ENCODE measurements at regions not wholly inside any gene's neighbourhood (a gene's known extent, or its start where the extent isn't known, plus 50 kb on each side); places are given as distances from the start of the nearest gene placed in this dataset.

DNA sequence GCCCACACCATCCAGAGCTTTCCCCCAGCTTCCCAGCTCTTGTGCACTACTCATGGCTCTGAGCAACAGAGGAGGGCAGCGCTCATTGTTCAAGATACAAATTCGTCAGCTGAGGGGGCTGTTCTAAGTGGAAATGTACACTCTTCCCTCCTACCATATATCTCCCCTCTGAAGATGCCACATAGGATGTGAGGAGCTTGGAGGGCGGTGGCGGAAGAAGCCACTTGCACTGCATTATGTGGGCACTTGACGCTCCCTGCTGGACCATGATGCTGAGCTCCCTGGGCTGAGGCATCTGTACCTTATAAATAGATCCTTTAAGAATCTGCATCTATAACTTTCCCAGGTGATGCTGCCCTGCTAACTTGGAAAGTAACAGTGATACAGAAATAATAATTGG lies 477.6 kb upstream of the DEPDC1 start:
- Histone ChIP-seq H3K79me1 (ENCODE audit: low read length) (no peaks in the 10 kb centered on the region), H4K91ac (ENCODE audit: low read depth, low read length) (no peak overlapping the region), H2BK120ac (ENCODE audit: insufficient read depth, low read length, poor library complexity) (no peak overlapping the region), H3K36me3 (ENCODE audit: control insufficient read depth in 1 of 2, insufficient read depth in 2 of 2, low read length in 2 of 2) (no peaks in the 10 kb centered on the region), H3K9ac (ENCODE audit: low read length) (no peak overlapping the region), H2AFZ (ENCODE audit: insufficient read depth, low read length, poor library complexity) (no peak overlapping the region), H3K4ac (ENCODE audit: low read depth, low read length) (no peak overlapping the region), H3K4me3 (ENCODE audit: low read depth, low read length) (no peak overlapping the region), H2AK5ac (ENCODE audit: low read length) (no peak overlapping the region), H4K8ac (ENCODE audit: low read depth, low read length) (no peak overlapping the region), H3K27me3 (ENCODE audit: insufficient read depth, low read length) (no peaks in the 10 kb centered on the region), H3K79me2 (ENCODE audit: control insufficient read depth, insufficient read depth, low read length, poor library complexity) (no peaks in the 10 kb centered on the region), H3K4me2 (ENCODE audit: low read length) (no peak overlapping the region), H3K14ac (ENCODE audit: low read length) (no peak overlapping the region), H3K4me1 (ENCODE audit: control insufficient read depth in 1 of 2, insufficient read depth in 2 of 2, low read length in 2 of 2) (peaks cover 0 to 2% of the 10 kb centered on the region in 2 experiments), H3K23ac (ENCODE audit: low read length) (no peak overlapping the region), H3K18ac (ENCODE audit: low read length) (no peak overlapping the region), H2BK5ac (ENCODE audit: low read depth, low read length, poor library complexity) (no peak overlapping the region), H3K27ac (ENCODE audit: low read depth, low read length) (no peak overlapping the region), H3K9me3 (ENCODE audit: insufficient read depth, low read depth, low read length) (peaks cover 2% of the 10 kb centered on the region), H2BK12ac (ENCODE audit: low read length) (no peak overlapping the region), H4K12ac (ENCODE audit: low read depth, low read length) (no peak overlapping the region)
- DNase-seq = no peak
- WGBS (ENCODE audit: extremely low coverage, insufficient coverage, insufficient read length) = no CpG with 5 or more reads among the region's 5 CpGs

DNA sequence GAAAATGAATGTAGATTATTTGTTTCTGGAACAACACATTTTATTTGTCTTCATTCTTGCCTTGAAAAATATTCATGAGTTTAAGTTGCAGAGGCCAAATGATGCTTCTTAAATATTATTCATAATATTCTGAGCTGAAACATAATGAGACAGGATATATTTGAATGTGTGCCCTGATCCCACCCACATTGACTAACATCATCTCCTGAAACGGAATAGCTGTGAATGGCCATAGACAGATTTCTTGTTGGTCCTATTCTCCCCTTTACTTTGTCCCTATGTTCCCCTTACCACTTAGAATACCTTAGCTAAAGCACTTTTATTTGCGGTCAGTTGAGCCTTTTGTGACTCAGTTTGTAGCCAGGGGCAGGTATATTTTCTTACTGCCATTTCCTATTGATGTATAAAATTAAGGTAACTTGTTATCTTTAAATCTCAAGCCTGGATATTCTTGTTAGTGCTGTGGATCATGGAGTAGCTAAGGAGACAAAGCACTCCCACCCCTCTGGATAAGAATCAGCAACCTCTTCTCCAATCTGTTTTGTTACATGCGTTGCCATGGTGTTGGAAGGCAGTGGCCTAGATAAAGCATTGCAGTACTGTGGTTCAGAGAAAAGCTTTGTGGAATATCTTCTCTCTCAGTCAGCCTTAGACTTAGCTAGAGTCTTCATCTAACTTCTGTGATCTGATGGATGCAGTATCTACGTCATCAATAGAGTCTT lies 478.5 kb upstream of the DEPDC1 start:
- Histone ChIP-seq H3K27ac (ENCODE audit: low read depth, low read length) (no peak overlapping the region), H3K4ac (ENCODE audit: low read depth, low read length) (no peak overlapping the region), H3K4me2 (ENCODE audit: low read length) (no peak overlapping the region), H3K79me1 (ENCODE audit: low read length) (no peaks in the 10 kb centered on the region), H3K27me3 (ENCODE audit: insufficient read depth, low read length) (no peaks in the 10 kb centered on the region), H3K14ac (ENCODE audit: low read length) (no peak overlapping the region), H2AFZ (ENCODE audit: insufficient read depth, low read length, poor library complexity) (no peak overlapping the region), H2BK120ac (ENCODE audit: insufficient read depth, low read length, poor library complexity) (no peak overlapping the region), H2AK5ac (ENCODE audit: low read length) (no peak overlapping the region), H4K91ac (ENCODE audit: low read depth, low read length) (no peak overlapping the region), H3K36me3 (ENCODE audit: control insufficient read depth in 1 of 2, insufficient read depth in 2 of 2, low read length in 2 of 2) (no peaks in the 10 kb centered on the region), H3K23ac (ENCODE audit: low read length) (no peak overlapping the region), H2BK12ac (ENCODE audit: low read length) (no peak overlapping the region), H3K4me1 (ENCODE audit: control insufficient read depth in 1 of 2, insufficient read depth in 2 of 2, low read length in 2 of 2) (peaks cover 0 to 2% of the 10 kb centered on the region in 2 experiments), H3K9me3 (ENCODE audit: insufficient read depth, low read depth, low read length) (peaks cover 2% of the 10 kb centered on the region), H4K8ac (ENCODE audit: low read depth, low read length) (no peak overlapping the region), H3K79me2 (ENCODE audit: control insufficient read depth, insufficient read depth, low read length, poor library complexity) (no peaks in the 10 kb centered on the region), H3K9ac (ENCODE audit: low read length) (no peak overlapping the region), H3K18ac (ENCODE audit: low read length) (no peak overlapping the region), H3K4me3 (ENCODE audit: low read depth, low read length) (no peak overlapping the region), H2BK5ac (ENCODE audit: low read depth, low read length, poor library complexity) (no peak overlapping the region), H4K12ac (ENCODE audit: low read depth, low read length) (no peak overlapping the region)
- WGBS (ENCODE audit: extremely low coverage, insufficient coverage, insufficient read length) = no CpG with 5 or more reads among the region's 4 CpGs
- DNase-seq = peak; percentile 68 to 80

DNA sequence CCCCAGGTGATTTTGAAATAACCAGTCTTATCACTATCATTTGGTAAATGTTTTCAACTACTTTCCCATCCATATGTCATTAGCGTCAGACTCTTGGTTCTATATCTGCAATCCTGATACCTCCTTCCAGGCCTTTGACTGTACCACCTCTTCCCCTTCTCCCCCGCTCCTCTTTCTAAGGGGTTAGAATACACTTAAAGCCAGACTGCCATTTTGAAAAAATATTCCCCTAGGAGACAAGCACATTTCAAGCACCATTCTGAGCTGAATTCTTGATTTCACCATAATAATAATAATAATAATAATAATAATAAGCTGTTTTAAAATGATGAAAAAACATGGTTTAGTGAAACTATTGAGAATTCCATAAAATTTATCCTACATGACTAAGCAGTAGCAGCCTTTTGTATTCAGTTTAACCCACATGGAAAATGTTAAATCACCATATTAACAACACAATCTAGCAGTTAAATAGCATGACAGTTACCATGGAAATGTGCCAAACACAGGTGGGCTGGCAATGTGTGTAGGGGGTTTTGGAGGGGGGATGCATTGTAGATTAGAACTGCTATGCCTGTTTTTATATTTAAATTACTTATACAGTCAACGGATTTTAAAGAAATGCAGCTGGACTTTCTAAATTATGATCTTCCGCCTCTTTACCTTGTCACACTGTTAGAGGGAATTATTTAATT lies 480.2 kb upstream of the DEPDC1 start:
- no CpG with 5 or more reads among the region's 4 CpGs for WGBS (ENCODE audit: extremely low coverage, insufficient coverage, insufficient read length)
- no peak overlapping the region for H2AK5ac ChIP-seq (ENCODE audit: low read length)

DNA sequence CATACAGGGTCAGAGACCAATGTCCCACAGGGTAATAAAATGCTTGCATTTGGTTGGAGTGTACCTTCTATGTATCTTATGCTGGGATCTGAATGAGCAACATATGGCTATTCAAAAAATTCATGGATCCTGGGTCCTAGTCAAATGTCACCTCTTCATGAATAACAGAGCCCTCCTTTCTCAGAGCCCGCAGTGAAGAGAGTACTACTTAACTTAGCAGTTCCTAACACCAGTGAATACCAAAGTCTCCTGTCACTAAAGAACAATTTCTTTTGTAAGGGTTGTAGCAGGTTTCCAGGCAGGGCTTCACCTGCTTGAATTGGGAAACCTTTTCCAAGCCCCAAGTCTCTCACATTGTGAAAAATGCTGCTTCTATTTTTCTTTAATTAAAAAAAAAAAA lies 483.0 kb upstream of the DEPDC1 start:
- no peak overlapping the region for H3K9ac ChIP-seq (ENCODE audit: low read length)
- no peaks in the 10 kb centered on the region for H3K36me3 ChIP-seq (ENCODE audit: control insufficient read depth in 1 of 2, insufficient read depth in 2 of 2, low read length in 2 of 2)
- no peak overlapping the region for H3K14ac ChIP-seq (ENCODE audit: low read length)
- H4K91ac ChIP-seq (ENCODE audit: low read depth, low read length) = no peak overlapping the region
- no peak overlapping the region for H3K4ac ChIP-seq (ENCODE audit: low read depth, low read length)
- H4K8ac ChIP-seq (ENCODE audit: low read depth, low read length) = no peak overlapping the region
- no peaks in the 10 kb centered on the region for H3K4me1 ChIP-seq (ENCODE audit: control insufficient read depth in 1 of 2, insufficient read depth in 2 of 2, low read length in 2 of 2)
- no peaks in the 10 kb centered on the region for H3K9me3 ChIP-seq (ENCODE audit: insufficient read depth, low read depth, low read length)
- no peaks in the 10 kb centered on the region for H3K27me3 ChIP-seq (ENCODE audit: insufficient read depth, low read length)
- no peak overlapping the region for H2BK5ac ChIP-seq (ENCODE audit: low read depth, low read length, poor library complexity)
- DNase-seq = peak; percentile 72 to 90
- no peak overlapping the region for H3K27ac ChIP-seq (ENCODE audit: low read depth, low read length)
- H2AFZ ChIP-seq (ENCODE audit: insufficient read depth, low read length, poor library complexity) = no peak overlapping the region
- no peak overlapping the region for H3K18ac ChIP-seq (ENCODE audit: low read length)
- H2BK12ac ChIP-seq (ENCODE audit: low read length) = no peak overlapping the region
- no peaks in the 10 kb centered on the region for H3K79me1 ChIP-seq (ENCODE audit: low read length)
- WGBS (ENCODE audit: extremely low coverage, insufficient coverage, insufficient read length) = no CpG with 5 or more reads among the region's 1 CpG
- no peak overlapping the region for H3K23ac ChIP-seq (ENCODE audit: low read length)
- H2BK120ac ChIP-seq (ENCODE audit: insufficient read depth, low read length, poor library complexity) = no peak overlapping the region
- H3K4me3 ChIP-seq (ENCODE audit: low read depth, low read length) = no peak overlapping the region
- no peak overlapping the region for H2AK5ac ChIP-seq (ENCODE audit: low read length)
- no peak overlapping the region for H4K12ac ChIP-seq (ENCODE audit: low read depth, low read length)
- no peaks in the 10 kb centered on the region for H3K79me2 ChIP-seq (ENCODE audit: control insufficient read depth, insufficient read depth, low read length, poor library complexity)
- no peak overlapping the region for H3K4me2 ChIP-seq (ENCODE audit: low read length)

More for the DNA sequence above, 480.2 kb upstream of the DEPDC1 start:
- Histone ChIP-seq H4K12ac (ENCODE audit: low read depth, low read length) (no peak overlapping the region), H4K91ac (ENCODE audit: low read depth, low read length) (no peak overlapping the region), H3K9me3 (ENCODE audit: insufficient read depth, low read depth, low read length) (peaks cover 2% of the 10 kb centered on the region), H2AFZ (ENCODE audit: insufficient read depth, low read length, poor library complexity) (no peak overlapping the region), H2BK12ac (ENCODE audit: low read length) (no peak overlapping the region), H3K36me3 (ENCODE audit: control insufficient read depth in 1 of 2, insufficient read depth in 2 of 2, low read length in 2 of 2) (no peaks in the 10 kb centered on the region), H3K79me2 (ENCODE audit: control insufficient read depth, insufficient read depth, low read length, poor library complexity) (no peaks in the 10 kb centered on the region), H3K79me1 (ENCODE audit: low read length) (no peaks in the 10 kb centered on the region), H2BK5ac (ENCODE audit: low read depth, low read length, poor library complexity) (no peak overlapping the region), H3K18ac (ENCODE audit: low read length) (no peak overlapping the region), H3K4me1 (ENCODE audit: control insufficient read depth in 1 of 2, insufficient read depth in 2 of 2, low read length in 2 of 2) (peaks cover 0 to 2% of the 10 kb centered on the region in 2 experiments), H3K4ac (ENCODE audit: low read depth, low read length) (no peak overlapping the region), H3K4me3 (ENCODE audit: low read depth, low read length) (no peak overlapping the region), H3K23ac (ENCODE audit: low read length) (no peak overlapping the region), H3K27ac (ENCODE audit: low read depth, low read length) (no peak overlapping the region), H3K4me2 (ENCODE audit: low read length) (no peak overlapping the region), H3K14ac (ENCODE audit: low read length) (no peak overlapping the region), H2BK120ac (ENCODE audit: insufficient read depth, low read length, poor library complexity) (no peak overlapping the region), H3K9ac (ENCODE audit: low read length) (no peak overlapping the region), H3K27me3 (ENCODE audit: insufficient read depth, low read length) (no peaks in the 10 kb centered on the region), H4K8ac (ENCODE audit: low read depth, low read length) (no peak overlapping the region)
- no peak for DNase-seq

Measured in trophoblast cell (in vitro differentiated cells and primary cell).